Activated CD4-positive, alpha-beta T cell treated with anti-CD3 and anti-CD28 coated beads, Interleukin-10, Interleukin-2, amounts not matched to agents 100 ng/mL and 50 ng/mL, durations not matched to agents 16 hours and 8 hours (primary cell): ENCODE measurements at regions not wholly inside any gene's neighbourhood (a gene's known extent, or its start where the extent isn't known, plus 50 kb on each side); places are given as distances from the start of the nearest gene placed in this dataset.

Experiments
- DNase-seq: peaks from one replicate; pipeline ENCODE4 v3.0.0-alpha.2; 2020

DNA sequence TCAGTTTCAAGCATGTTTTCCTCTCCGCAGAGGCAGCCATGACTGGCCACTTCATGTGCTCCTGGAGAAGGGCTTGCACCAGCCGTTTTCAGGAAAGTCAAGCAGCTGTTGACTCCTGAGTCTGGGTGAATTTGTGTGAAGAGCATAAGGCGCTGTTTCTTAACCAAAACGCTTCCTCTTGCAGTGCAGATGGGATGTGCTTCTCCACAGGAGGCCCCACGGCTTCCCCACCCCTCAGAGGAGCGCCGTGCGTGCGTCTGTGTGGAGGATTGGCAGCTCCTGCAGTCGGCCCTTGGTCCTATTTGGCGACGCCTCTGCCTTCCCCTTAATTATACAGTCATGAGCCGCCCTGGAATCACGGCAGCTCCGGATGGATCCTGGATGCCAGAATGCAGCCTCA is 54.1 kb upstream of the B3GAT1 start:
- DNase-seq: no peak

DNA sequence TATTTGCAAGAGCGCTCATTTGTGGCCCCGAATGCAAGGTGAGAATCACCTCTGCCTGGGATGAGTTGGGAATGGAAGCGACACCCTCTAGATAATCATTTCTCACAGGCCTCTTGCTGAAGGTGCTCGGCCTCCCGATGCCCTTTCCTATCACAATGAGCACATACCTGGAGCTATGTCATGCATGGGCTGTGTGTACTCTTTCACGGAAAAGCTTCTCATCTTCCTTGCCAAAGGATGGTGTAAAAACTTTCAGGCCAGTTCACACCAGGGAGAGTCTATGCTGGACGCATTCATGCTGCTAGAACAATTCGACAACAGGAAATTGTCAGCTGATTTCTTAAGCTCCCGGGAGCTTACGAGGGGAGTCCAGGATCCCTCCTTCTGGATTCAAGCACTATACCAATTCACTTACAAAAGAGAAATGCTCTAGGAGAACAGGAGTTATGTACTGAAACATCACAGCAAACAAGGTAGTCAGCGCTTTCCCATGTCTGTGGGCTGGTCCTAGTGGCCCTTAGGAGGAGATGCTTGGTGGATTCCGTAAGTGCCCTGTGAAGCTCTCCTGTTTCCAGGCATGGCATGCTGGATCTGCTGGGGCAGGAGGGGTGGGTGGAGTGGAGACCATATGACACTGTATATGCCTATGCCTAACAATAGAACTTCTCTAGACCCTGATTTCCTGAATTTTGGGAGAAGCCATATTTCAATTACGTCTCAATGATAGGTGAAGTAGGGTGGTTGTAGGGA is 53.1 kb upstream of the B3GAT1 start:
- DNase-seq: no peak

DNA sequence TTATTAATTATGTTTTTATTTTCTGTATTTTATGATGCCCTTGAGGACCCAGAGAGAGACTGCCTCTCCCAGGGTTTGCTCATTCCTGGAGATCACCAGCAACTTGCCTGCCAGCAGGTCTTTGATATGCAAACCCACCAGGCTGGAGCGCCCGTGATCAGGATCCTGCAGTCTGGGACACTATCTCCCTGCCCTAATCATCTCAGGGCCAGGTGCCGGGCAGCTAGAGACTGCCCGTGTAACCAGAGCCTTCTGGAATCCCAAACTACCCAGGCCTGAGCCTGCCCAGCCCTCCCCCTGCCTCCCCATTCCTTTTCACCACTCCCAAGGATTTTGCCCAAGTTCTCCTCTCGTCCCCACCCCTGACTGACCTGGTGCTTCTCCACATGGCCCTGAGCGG is 52.2 kb upstream of the B3GAT1 start:
- DNase-seq: no peak

DNA sequence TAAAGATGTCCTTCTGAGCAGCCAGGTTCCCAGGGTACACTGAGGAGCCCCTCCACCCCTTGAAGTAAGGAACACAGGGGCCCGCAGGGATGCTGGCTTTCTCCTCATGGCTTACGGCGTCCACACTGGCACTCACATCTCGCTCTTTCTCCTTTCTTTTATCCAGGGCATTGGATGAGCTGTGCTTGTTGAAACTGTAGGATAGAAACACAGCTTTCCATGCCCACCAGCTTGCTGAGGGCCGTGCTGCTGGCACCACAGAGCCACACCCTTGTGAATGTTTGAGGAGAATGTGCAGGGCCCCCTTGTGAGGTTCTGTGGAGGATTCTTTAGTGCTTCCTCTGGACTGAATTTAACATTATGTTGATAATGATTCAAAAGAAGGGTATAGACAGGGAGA is 51.7 kb upstream of the B3GAT1 start:
- DNase-seq: no peak
